Natural killer cell treated with Interleukin-12 subunit alpha and Interleukin-12 subunit beta and Interleukin-15 and Interleukin-18, amount 100 ng/mL, for 72 hours (primary cell): ENCODE measurements at regions not wholly inside any gene's neighbourhood (a gene's known extent, or its start where the extent isn't known, plus 50 kb on each side); places are given as distances from the start of the nearest gene placed in this dataset.
"Not testable (repeated sequence)": the region's sequence is repeated elsewhere in the genome, so short reads cannot be mapped to it uniquely, and the experiment has no call there.

Experiments
- ATAC-seq, 2 donors: fragments of 150-1000 bp; cut with Tn5 transposase in 1 of 2; sonication (Bioruptor Pico), chemical (Tn5 transposase) in 1 of 2; 2 replicates each; pipeline ENCODE4 v1.10.0; 2021
- DNase-seq: peaks from one replicate; pipeline ENCODE4 v3.0.0; 2022; ENCODE audit warnings: low spot score
- H3K27ac Mint-ChIP-seq, 2 donors: 1 replicate in 1 of 2; 2 replicates in 1 of 2; pipeline ENCODE4 v1.8.0; 2022; ENCODE audit warnings: mixed read lengths in 2 of 2, mild to moderate bottlenecking in 1 of 2, moderate library complexity in 1 of 2
- H3K27me3 Mint-ChIP-seq, 2 donors: 1 replicate in 1 of 2; 2 replicates in 1 of 2; pipeline ENCODE4 v1.8.0; 2022; ENCODE audit warnings: mixed read lengths in 2 of 2
- H3K36me3 Mint-ChIP-seq: one replicate; pipeline ENCODE4 v1.8.0; 2022; ENCODE audit warnings: mixed read lengths
- H3K4me1 Mint-ChIP-seq, 2 donors: 1 replicate in 1 of 2; 2 replicates in 1 of 2; pipeline ENCODE4 v1.8.0; 2022; ENCODE audit warnings: low read depth in 2 of 2, mixed read lengths in 2 of 2, mild to moderate bottlenecking in 1 of 2
- H3K4me3 Mint-ChIP-seq: one replicate; pipeline ENCODE4 v1.8.0; 2022; ENCODE audit warnings: mixed read lengths
- H3K9me3 Mint-ChIP-seq: 2 replicates; pipeline ENCODE4 v1.8.0; 2022; ENCODE audit warnings: mixed read lengths

DNA sequence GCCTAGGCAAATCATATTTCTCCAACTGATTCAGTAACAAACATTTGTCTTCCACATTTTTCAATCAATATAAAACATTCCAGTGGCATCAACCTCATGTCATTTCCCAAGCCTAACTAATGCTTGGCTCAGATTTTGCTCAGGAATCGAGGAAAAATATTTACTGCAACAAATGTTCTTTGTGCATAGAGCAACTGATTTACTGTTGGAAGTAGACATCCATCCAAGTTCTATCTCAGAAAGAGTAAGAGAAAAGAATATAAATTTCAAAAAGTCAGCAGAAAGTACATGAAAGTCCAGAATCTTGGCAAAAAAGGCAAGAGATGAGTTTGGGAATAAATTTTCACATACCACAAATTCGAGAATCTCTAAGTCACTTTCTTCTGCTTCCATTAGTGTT, 2245.0 kb upstream of the RAG2 start:
- ATAC-seq (no peak), DNase-seq (no peak)
- H3K36me3 Mint-ChIP-seq, result no peaks in the 10 kb centered on the region
- no peaks in the 10 kb centered on the region for H3K4me1 Mint-ChIP-seq
- no peak overlapping the region for H3K4me3 Mint-ChIP-seq
- H3K9me3 Mint-ChIP-seq, result peaks cover 13% of the 10 kb centered on the region
- no peak overlapping the region for H3K27ac Mint-ChIP-seq
- H3K27me3 Mint-ChIP-seq, result no peaks in the 10 kb centered on the region

DNA sequence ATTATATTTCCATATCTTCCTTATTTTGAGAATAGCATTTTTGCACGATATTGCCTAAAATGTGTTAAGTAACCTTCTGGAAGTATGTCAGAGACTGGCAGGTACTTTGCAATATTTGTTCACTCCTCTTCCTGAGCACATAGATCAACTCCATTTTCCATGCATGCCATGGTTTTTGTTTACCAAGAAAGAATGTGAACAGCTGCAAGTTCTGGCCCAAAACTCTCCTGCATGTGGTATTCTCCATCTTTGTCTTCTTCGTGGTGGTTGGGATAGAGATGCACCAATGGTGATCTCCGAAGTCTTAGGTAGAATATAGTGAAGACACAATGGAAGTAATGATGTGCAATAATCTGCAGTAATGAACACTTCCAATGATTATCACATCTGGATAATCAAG, 2241.0 kb upstream of the RAG2 start:
- ATAC-seq, result no peak
- Mint-ChIP-seq H3K27me3 (no peaks in the 10 kb centered on the region), H3K36me3 (no peaks in the 10 kb centered on the region), H3K9me3 (peaks cover 8% of the 10 kb centered on the region), H3K4me1 (no peaks in the 10 kb centered on the region), H3K4me3 (no peak overlapping the region), H3K27ac (no peak overlapping the region)
- DNase-seq, result no peak

DNA sequence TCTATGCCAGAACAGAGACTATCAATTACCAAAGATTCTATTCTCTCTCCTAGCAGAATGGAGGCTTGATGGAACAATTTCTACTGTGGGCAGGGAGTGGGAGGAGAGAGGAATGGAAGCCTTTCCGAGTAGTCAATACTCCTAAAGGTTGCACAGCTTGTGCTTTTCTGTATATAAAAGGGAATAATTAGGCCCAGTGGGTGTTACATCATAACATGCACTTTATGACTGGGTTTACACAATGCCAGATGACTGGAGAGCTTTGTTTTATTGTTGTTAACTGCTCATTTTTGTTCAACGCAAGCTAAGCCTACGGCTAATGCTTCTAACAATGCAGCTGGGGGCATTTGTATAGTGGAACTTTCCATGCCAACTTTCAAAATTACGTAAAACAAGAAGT, 2237.9 kb upstream of the RAG2 start:
- Mint-ChIP-seq H3K9me3 (peaks cover 12% of the 10 kb centered on the region), H3K27ac (no peak overlapping the region), H3K4me3 (no peak overlapping the region), H3K27me3 (no peaks in the 10 kb centered on the region), H3K4me1 (no peaks in the 10 kb centered on the region), H3K36me3 (no peaks in the 10 kb centered on the region)
- ATAC-seq (no peak), DNase-seq (no peak)

DNA sequence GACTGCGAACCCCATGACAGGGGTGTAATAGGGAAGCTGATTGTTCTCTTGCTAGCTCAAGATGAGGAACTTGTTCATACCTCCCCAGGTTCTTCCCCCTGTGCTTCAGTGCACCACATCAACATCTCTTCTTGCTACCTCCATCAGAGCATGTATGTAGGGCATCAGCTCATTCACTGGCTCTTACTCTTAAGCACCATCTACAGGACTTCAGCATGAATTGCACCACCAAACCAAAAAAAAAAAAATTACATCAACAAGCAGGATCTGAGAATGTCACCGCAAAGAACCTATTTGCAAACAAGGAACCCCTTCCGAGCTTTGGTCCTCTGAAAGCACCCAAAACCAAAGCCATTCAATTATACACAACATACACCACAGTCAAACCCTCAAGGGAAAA, 2226.5 kb upstream of the RAG2 start:
- Mint-ChIP-seq H3K27me3 (no peaks in the 10 kb centered on the region), H3K9me3 (peaks cover 24% of the 10 kb centered on the region), H3K4me3 (no peak overlapping the region), H3K4me1 (no peaks in the 10 kb centered on the region), H3K36me3 (peaks cover 11% of the 10 kb centered on the region), H3K27ac (no peak overlapping the region)
- ATAC-seq (no peak), DNase-seq (no peak)

DNA sequence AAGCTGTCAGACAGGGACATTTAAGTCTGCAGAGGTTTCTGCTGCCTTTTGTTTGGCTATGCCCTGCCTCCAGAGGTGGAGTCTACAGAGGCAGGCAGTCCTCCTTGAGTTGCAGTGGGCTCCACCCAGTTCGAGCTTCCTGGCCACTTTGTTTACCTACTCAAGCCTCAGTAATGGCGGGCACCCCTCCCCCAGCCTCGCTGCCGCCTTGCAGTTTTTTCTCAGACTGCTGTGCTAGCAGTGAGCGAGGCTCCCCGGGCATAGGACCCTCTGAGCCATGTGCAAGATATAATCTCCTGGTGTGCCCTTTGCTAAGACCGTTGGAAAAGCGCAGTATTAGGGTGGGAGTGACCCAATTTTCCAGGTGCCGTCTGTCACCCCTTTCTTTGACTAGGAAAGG, 2223.8 kb upstream of the RAG2 start:
- not testable (repeated sequence) for H3K36me3 Mint-ChIP-seq, DNase-seq, H3K4me1 Mint-ChIP-seq, H3K4me3 Mint-ChIP-seq, ATAC-seq, H3K27ac Mint-ChIP-seq, H3K27me3 Mint-ChIP-seq
- peaks cover 18% of the 10 kb centered on the region for H3K9me3 Mint-ChIP-seq

DNA sequence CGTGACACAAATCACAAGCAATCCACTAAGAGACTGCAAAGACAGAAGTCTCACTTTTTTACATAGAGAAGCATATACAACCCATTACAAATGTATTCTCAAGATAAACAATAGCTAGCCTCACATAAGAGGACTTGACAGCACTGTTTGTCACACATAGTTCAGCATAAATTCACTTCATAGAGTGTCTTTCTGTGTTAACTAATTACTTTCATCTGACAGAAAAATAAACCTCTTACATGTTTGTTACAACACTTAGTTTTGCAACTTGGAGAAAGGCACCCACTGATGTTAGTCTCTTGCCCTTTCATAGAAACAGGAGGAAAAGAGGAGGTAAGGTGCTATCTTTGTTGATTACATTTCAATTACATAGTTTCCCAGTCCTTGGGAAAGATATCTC, 2221.9 kb upstream of the RAG2 start:
- no peak for DNase-seq
- Mint-ChIP-seq H3K27me3 (no peaks in the 10 kb centered on the region), H3K9me3 (peaks cover 13% of the 10 kb centered on the region), H3K36me3 (no peaks in the 10 kb centered on the region), H3K4me1 (no peaks in the 10 kb centered on the region), H3K27ac (no peak overlapping the region), H3K4me3 (no peak overlapping the region)
- no peak for ATAC-seq

DNA sequence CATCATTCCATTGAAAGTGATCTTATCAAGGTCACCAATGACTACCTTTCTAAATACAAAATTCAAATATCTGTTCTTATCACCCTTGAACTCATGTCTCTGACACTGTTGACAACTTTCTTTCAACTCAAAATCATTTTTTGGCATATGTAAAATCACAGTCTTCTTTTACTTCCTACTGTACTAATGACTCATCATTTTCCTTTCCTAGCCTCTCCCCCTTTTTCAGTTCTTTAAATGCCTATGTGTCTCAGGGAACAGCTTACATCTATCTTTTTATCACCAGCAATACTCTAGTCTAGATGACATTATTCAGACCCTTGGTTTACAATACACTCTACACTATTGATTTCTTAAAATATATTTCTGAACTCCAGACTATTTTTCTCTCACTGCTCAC, 2220.7 kb upstream of the RAG2 start:
- Mint-ChIP-seq H3K4me1 (no peaks in the 10 kb centered on the region), H3K27me3 (no peaks in the 10 kb centered on the region), H3K36me3 (no peaks in the 10 kb centered on the region), H3K27ac (no peak overlapping the region), H3K4me3 (no peak overlapping the region), H3K9me3 (peaks cover 8% of the 10 kb centered on the region)
- ATAC-seq, result no peak
- DNase-seq, result no peak

DNA sequence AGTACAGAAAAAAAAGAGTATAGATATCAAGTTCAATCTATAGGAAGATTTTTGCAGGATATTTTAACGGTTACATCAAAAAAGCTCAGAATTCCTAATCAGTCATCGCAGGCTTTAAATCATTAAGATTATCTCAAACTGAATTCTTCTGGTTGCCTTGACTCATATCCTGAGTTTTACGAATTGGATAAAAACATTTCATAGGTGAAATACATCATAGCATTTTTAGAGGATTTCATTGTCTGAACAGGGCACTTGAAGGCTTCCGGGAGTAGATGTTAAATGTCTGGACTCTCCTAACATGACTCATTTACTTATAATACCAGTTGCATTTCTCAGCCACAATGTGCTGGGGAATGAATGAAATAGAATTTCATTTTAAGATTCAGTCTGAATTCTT, 2216.6 kb upstream of the RAG2 start:
- DNase-seq (no peak), ATAC-seq (no peak)
- Mint-ChIP-seq H3K36me3 (peaks cover 7% of the 10 kb centered on the region), H3K27me3 (no peaks in the 10 kb centered on the region), H3K4me3 (no peak overlapping the region), H3K9me3 (peaks cover 8% of the 10 kb centered on the region), H3K27ac (no peak overlapping the region), H3K4me1 (no peaks in the 10 kb centered on the region)

DNA sequence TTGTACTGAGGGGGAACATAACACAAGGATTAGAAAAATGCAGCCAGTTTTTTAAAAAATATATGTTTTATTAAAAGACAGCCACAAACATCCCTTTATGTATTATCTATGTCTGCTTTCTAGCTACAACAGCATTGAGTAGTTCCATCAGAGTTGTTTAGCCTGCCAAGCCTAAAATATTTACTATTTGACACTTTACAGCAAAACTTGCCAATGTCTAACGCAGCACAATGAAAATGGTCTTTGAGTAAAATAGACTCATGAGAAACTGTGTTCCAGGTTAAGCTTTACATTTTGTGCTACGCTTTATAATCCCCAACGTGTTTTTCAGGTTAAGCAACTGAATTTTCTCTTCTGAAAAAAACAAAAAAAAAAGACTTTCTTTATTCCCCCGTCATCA, 2211.5 kb upstream of the RAG2 start:
- no peak overlapping the region for H3K4me3 Mint-ChIP-seq
- H3K36me3 Mint-ChIP-seq, result peaks cover 7% of the 10 kb centered on the region
- no peaks in the 10 kb centered on the region for H3K4me1 Mint-ChIP-seq
- no peaks in the 10 kb centered on the region for H3K27me3 Mint-ChIP-seq
- H3K27ac Mint-ChIP-seq, result no peak overlapping the region
- ATAC-seq (no peak), DNase-seq (no peak)
- peaks cover 3% of the 10 kb centered on the region for H3K9me3 Mint-ChIP-seq

DNA sequence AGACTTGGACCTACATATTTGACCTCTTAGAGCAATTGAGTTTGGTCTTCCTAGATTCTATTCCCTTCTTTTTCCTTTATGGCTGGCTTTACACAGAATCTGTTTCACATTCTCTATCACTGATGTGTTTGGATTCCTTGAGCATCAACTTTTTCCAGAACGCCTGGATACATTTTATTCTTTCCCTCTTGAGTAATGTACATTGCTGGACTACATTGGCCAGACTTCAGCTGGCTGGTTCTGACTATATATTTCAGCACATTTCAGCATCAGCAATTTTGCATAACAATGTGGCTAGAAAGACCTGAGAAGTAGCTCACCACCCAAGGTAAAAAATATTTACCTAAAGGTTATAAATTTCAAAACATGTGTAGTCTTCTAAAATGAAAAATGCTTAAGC, 2198.2 kb upstream of the RAG2 start:
- no peak overlapping the region for H3K27ac Mint-ChIP-seq
- H3K4me3 Mint-ChIP-seq, result no peak overlapping the region
- no peaks in the 10 kb centered on the region for H3K9me3 Mint-ChIP-seq
- H3K27me3 Mint-ChIP-seq, result no peaks in the 10 kb centered on the region
- no peaks in the 10 kb centered on the region for H3K36me3 Mint-ChIP-seq
- DNase-seq (no peak), ATAC-seq (no peak)
- no peaks in the 10 kb centered on the region for H3K4me1 Mint-ChIP-seq

DNA sequence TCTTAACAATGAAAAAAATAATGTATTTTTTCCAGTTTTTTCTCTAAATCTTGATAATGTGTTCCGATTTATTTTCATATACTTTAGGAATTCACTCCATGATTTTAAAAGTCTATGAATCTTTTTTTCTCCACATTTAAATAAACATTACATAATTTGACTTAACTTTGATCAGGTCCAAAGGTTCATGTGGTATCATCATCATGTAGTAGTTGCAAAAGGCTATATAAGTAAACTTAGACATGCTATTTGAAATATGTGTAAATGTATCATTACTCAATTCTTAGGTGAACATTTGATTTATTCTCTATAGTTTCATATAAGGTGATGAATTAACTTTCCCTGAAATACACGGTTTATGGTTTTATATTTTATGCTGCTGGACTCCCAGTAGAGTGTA, 2197.0 kb upstream of the RAG2 start:
- ATAC-seq (no peak), DNase-seq (no peak)
- no peaks in the 10 kb centered on the region for H3K27me3 Mint-ChIP-seq
- no peak overlapping the region for H3K4me3 Mint-ChIP-seq
- H3K36me3 Mint-ChIP-seq, result no peaks in the 10 kb centered on the region
- no peak overlapping the region for H3K27ac Mint-ChIP-seq
- H3K4me1 Mint-ChIP-seq, result no peaks in the 10 kb centered on the region
- no peaks in the 10 kb centered on the region for H3K9me3 Mint-ChIP-seq

DNA sequence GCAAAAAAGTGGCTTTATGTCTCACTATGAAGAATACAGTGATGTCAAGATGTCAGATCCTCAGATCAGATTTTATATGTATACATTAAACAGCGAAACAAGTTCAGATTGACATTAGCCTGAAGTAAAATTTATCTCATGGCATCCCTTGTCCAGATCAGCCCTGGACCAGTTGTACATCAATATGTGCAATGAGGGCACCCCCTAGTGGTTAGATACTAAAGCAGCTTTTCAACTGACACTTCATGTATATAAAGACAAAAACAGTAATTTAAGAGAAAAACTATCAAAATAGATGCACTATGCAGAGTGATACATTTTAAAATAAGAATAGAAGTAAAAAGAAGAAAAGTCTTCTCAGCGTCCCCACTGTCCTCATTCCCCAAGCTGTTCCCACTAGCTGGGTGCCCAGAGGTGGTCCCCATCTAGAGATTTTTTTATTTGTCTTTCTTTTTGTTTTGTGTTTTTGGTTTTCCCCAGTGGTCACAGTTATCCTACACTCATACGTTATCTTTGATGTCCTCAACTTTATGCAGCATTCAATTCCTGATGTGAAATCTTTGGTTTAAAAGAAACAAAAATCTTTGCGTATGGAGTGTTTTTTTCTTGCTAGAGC, 2193.4 kb upstream of the RAG2 start:
- Mint-ChIP-seq H3K36me3 (no peaks in the 10 kb centered on the region), H3K9me3 (no peaks in the 10 kb centered on the region), H3K27me3 (no peaks in the 10 kb centered on the region), H3K4me1 (no peaks in the 10 kb centered on the region), H3K4me3 (no peak overlapping the region), H3K27ac (no peak overlapping the region)
- peak in 1 of 2 donors; percentile 62 for ATAC-seq
- DNase-seq, result no peak

DNA sequence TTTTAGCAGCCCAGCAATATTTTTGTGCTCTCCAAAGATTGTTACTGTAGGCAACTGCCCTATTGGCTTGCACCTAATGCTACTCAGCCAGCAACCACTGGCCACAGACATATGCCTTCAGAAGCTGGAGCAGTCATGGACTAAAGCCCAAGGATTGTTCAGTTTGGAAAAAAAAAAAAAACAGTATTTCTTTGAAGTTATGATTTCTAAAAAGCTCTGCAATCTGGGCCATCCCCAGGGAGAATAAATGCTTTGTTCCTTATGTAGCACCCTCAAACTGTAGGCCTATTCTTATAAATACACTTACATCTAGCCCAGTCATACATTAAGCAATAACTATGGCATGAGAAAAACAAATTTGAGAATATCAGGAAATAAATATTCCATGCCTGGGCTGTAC, 2190.5 kb upstream of the RAG2 start:
- no peaks in the 10 kb centered on the region for H3K27me3 Mint-ChIP-seq
- H3K27ac Mint-ChIP-seq, result no peak overlapping the region
- H3K4me1 Mint-ChIP-seq, result no peaks in the 10 kb centered on the region
- no peak for DNase-seq
- H3K36me3 Mint-ChIP-seq, result no peaks in the 10 kb centered on the region
- H3K9me3 Mint-ChIP-seq, result no peaks in the 10 kb centered on the region
- H3K4me3 Mint-ChIP-seq, result no peak overlapping the region
- ATAC-seq, result no peak

DNA sequence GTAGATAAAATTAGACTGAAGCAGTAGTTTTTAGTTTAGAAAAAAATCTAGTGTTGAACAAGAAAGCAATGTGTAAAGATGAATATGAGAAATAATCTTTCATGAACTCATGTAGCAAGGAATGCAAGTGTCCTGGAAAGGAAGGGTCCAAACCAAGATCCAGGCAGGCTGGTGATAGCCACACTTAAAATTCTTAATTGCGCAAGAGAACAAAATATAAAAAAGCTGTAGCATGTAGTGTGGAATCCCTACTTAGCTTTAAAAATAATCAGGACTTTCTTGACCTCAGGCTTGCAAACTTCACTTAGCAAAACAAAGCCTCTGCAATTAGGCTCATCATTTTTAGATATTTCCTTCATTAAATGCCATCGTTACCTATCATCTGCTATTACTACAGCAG, 2186.1 kb upstream of the RAG2 start:
- no peaks in the 10 kb centered on the region for H3K36me3 Mint-ChIP-seq
- no peak overlapping the region for H3K4me3 Mint-ChIP-seq
- H3K27ac Mint-ChIP-seq, result no peak overlapping the region
- H3K9me3 Mint-ChIP-seq, result peaks cover under 1% of the 10 kb centered on the region
- no peaks in the 10 kb centered on the region for H3K27me3 Mint-ChIP-seq
- DNase-seq, result no peak
- ATAC-seq, result no peak
- H3K4me1 Mint-ChIP-seq, result no peaks in the 10 kb centered on the region

DNA sequence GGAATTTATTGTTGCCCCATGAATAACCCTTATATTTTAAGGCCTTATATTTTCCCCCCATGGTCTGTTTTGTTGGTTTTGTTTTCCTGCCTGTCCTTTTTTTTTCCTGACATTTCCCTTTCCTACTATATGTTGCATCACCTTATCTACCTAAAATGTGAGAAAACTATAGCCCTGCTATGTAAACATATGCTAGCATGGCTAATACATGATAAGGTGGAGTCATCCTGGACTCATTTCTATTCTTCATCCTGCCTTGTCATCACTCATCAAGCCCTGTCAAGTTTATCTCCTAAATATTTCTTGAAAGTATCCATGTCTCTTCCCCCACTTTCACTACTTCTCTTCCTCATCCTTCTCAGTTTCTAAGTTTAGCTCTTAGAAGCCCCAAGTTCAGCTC, 2168.8 kb upstream of the RAG2 start:
- DNase-seq, result no peak
- no peak overlapping the region for H3K4me3 Mint-ChIP-seq
- H3K36me3 Mint-ChIP-seq, result peaks cover 4% of the 10 kb centered on the region
- no peaks in the 10 kb centered on the region for H3K27me3 Mint-ChIP-seq
- H3K27ac Mint-ChIP-seq, result no peak overlapping the region
- no peak for ATAC-seq
- no peaks in the 10 kb centered on the region for H3K4me1 Mint-ChIP-seq
- H3K9me3 Mint-ChIP-seq, result peaks cover 6% of the 10 kb centered on the region
